GM18909 (cell line): ENCODE measurements at regions not wholly inside any gene's neighbourhood (a gene's known extent, or its start where the extent isn't known, plus 50 kb on each side); places are given as distances from the start of the nearest gene placed in this dataset.

Source experiments
- ATAC-seq: cut with Tn5 transposase; IDR thresholded peaks from one replicate; pipeline ENCODE4 v1.9.1; 2021; ENCODE audit warnings: mild to moderate bottlenecking; ENCODE audit not compliant: unreplicated experiment, poor library complexity

- no peak for ATAC-seq
Observed at GRCh38 chr3:10695595-10696285, 120.3 kb upstream of the SLC6A11 start.

GRCh38 chr3:10697918-10698317 is 118.1 kb upstream of the SLC6A11 start:
- ATAC-seq: no peak

- no peak for ATAC-seq
Observed at GRCh38 chr3:10700821-10701220, 115.2 kb upstream of the SLC6A11 start.

DNA sequence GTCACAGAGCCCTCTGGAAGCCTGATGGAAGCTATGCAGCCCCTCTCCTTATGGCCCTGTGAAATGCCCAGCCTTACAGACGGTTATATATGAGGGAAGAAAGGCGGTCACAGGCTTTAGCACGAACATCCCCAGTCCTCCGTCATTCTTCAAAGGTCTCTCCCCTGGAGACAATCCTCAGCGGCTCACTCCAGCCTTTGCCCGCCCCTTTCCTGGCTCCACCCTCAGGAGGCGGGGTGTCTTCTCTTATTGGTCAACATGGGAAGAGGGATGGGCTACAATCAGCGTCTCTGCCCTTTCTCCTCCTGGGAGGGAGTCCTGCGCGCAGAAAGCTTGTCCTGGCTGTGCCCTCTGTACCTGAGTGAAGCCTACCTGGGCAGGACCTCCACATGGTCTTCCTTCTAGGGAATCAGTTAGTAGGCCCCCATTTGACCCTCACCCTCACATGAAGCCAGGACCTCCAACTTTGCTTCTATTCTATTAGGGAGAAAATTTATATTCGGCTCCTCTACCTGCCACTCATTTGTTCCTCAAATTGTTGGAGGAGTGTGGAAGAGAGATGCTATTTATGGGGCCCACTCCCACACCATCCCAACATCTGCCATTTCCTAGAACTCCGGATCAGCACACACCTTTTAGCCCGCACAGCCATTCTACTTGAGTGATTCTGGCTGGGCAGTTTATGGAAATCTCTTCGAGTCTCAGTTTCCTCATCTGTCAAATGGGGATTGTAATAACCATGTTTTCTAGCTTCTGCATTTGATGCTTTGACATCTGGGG is 112.9 kb upstream of the SLC6A11 start:
- no peak for ATAC-seq

DNA sequence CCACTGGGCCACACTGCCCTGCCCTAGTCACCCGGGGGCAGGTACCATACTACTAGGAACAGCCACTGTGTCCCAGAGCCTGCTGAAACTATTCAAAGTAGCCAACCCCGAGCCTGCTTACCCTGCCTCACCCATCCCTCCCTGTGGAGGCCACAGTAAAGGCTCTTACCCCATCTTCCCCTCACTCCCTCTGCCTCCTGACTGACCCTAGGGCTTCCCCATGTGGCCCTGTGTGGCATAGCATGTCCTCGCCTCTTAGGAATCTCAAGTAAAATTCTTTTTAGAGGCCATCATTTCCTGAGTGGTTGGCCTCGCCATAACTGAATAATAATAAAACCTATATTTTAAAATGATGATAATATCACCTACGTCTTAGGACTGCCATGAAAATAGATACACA is 112.2 kb upstream of the SLC6A11 start:
- no peak for ATAC-seq

- ATAC-seq: no peak
Observed at GRCh38 chr3:10706156-10706739, 109.8 kb upstream of the SLC6A11 start.

GRCh38 chr3:10706740-10707399 is 109.2 kb upstream of the SLC6A11 start:
- ATAC-seq: no peak

- no peak for ATAC-seq
Observed at GRCh38 chr3:10707400-10708215, 108.4 kb upstream of the SLC6A11 start.

DNA sequence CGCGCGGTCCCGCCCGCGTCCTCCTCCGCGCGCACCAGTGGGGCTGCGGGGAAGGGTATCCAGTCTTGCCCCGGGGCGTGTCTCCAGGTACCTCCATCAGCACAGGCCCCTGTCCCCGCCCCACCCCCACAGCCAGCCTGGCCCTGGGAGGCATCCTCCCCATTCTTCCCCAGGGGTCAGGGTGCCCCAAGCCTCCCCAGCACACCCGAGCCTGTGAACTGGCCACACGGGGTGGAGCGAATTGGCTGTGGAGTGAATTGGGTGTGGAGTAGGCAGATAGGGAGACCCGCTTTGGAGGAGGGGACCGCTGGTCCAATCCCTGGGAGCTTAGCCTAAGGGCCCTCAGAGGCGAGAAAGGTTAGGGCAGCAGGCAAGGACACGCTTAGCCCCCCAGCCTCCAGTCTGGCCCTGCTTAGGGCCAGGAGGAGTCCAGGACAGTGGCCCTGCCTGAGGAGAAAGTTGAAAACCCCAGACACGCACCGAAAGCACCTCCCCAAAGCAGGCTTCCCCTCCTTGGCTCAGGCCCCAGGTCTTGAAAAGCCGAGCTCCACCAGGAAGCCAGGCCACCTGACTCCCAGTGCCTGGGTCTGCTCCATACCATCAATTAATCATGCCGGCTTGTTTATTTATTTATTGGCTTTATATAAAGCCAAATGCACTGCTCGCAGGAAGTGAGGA is 107.7 kb upstream of the SLC6A11 start:
- ATAC-seq: no peak

GRCh38 chr3:10709110-10709781 is 106.8 kb upstream of the SLC6A11 start:
- no peak for ATAC-seq

GRCh38 chr3:10712121-10712520 is 103.9 kb upstream of the SLC6A11 start:
- ATAC-seq: no peak

DNA sequence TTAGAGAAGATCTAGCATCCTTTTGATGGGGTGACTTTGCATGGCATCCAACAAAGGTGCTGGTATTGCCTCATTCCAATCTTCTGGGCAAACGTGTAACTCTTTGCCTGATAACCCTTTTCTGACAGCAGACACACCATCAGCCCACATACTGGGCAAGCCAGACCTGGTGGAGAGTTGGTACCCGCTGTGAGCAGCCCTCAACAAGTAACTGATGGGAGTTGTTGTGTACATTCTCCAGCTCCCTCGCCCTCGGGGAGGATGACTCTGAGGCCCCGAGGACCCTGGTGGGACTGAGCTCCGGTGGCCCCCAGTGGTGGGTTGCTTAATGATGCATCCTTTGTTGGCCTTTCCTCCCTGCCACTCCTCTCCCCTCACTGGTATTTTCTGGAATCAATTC is 102.4 kb upstream of the SLC6A11 start:
- no peak for ATAC-seq

- ATAC-seq: no peak
Observed at GRCh38 chr3:10715886-10716285, 100.1 kb upstream of the SLC6A11 start.

DNA sequence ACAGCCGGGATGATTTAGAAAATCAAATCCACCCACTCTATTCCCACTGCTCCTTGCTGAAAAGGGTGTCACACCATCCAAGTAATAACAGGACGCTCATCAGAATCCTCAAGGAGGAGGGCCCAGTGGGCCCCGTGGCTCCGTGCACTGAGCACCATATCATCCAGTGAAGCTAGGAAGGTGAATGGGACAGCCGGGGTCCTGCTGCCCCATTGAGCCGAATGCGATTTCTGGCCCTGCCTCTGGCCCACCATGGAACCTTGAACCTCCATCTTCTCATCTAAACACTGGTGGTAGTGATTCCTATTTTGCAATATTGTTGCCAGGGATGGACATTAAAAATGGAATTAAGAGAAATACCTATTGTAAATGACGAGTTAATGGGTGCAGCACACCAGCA is 99.1 kb upstream of the SLC6A11 start:
- no peak for ATAC-seq

GRCh38 chr3:10717756-10718155 is 98.3 kb upstream of the SLC6A11 start:
- ATAC-seq: no peak

DNA sequence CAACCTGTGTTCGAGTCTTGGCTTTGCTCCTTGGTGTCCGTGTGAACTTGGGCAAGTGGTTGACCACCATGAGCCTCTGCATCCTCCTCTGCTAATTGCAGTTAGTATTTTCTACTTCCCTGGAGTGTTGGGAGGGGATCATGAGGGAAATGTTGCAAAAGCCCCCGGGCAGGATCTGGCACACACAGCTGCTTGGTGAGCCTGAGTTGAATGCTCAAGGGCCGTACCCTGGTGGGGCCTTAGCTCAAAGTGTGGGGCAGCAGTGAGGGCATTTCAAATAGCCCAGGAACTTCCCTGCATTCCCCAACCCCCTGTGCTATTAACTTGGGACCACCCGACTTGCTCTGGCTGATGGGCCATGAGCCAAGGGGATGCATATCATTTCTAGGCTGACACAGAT is 94.9 kb upstream of the SLC6A11 start:
- no peak for ATAC-seq

GRCh38 chr3:10722911-10723310 is 93.1 kb upstream of the SLC6A11 start:
- ATAC-seq: no peak

DNA sequence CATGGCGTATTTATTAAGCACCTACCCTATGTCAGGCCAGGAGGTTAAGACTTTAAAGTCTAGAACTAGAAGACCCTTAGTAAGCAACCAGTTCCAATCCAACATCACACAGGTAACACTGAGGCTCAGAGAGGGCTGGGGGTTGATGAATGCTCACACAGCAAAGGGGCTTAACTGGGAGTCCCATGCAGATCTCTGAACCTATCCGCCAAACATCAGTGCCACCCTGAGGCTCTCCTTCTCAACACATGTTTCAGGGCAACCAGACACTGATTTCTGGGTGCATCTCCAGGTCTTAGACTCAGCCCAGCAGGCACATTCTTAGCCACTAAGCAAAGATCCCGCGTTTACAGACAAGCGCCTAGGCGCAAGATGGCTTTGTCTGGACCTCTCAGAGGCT is 92.0 kb upstream of the SLC6A11 start:
- no peak for ATAC-seq

DNA sequence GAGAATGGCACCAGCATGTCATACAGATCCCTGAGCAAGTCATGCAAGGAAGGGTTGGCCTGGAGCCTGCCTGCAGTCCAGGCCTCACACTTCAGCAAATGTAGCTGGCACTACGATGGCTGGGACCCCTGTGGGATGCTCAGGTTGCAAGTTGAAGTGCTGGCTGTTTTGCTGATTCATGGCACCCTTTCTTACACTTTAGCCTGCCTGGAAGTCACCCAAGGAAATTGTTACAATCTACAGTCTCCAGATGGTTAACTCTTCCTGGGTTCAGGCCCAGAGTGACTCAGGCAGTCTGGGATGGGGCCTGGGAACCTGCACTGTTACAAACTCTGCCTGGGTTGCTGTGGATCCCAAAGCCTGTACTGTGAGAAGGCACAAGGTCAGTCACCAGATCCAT is 91.0 kb upstream of the SLC6A11 start:
- ATAC-seq: no peak
